Limb (tissue), 2 donors: ENCODE measurements at regions not wholly inside any gene's neighbourhood (a gene's known extent, or its start where the extent isn't known, plus 50 kb on each side); places are given as distances from the start of the nearest gene placed in this dataset.

ENCODE experiments used
- DNase-seq, 2 donors: peaks; one replicate each; pipeline ENCODE4 v3.0.0-alpha.2; 2016; ENCODE audit errors: extremely low spot score in 2 of 2

GRCh38 chr15:25051399-25052154 lies 96.8 kb downstream of the SNRPN start:
- no peak for DNase-seq

- DNase-seq: peak in 1 of 2 donors; percentile 14
Measured at GRCh38 chr15:25052191-25052999, 97.6 kb downstream of the SNRPN start.

GRCh38 chr15:25053000-25053815 lies 98.4 kb downstream of the SNRPN start:
- peak in 1 of 2 donors; percentile 10 for DNase-seq

- peak in 1 of 2 donors; percentile 17 for DNase-seq
Measured at GRCh38 chr15:25054329-25054728, 99.5 kb downstream of the SNRPN start.

GRCh38 chr15:25054943-25055342 lies 100.2 kb downstream of the SNRPN start:
- peak in 1 of 2 donors; percentile 16 for DNase-seq

- peak in 1 of 2 donors; percentile 10 for DNase-seq
Measured at GRCh38 chr15:25055356-25056068, 100.7 kb downstream of the SNRPN start.

GRCh38 chr15:25056484-25057425 lies 102.0 kb downstream of the SNRPN start:
- peak in 1 of 2 donors; percentile 16 for DNase-seq

GRCh38 chr15:25057574-25057973 lies 102.8 kb downstream of the SNRPN start:
- peak in 1 of 2 donors; percentile 14 for DNase-seq

GRCh38 chr15:25058080-25058785 lies 103.4 kb downstream of the SNRPN start:
- peak in 1 of 2 donors; percentile 17 for DNase-seq

- no peak for DNase-seq
Measured at GRCh38 chr15:25059698-25060471, 105.1 kb downstream of the SNRPN start.

GRCh38 chr15:25060472-25060803 lies 105.7 kb downstream of the SNRPN start:
- DNase-seq: peak in 1 of 2 donors; percentile 12

- peak in 1 of 2 donors; percentile 22 for DNase-seq
Measured at GRCh38 chr15:25060996-25061620, 106.3 kb downstream of the SNRPN start.

- no peak for DNase-seq
Measured at GRCh38 chr15:25061808-25062550, 107.2 kb downstream of the SNRPN start.

GRCh38 chr15:25062551-25063430 lies 108.0 kb downstream of the SNRPN start:
- DNase-seq: no peak

- DNase-seq: no peak
Measured at GRCh38 chr15:25065286-25065685, 110.5 kb downstream of the SNRPN start.

GRCh38 chr15:25065876-25066275 lies 111.1 kb downstream of the SNRPN start:
- no peak for DNase-seq
